ENCODE measurements at regions not wholly inside any gene's neighbourhood (a gene's known extent, or its start where the extent isn't known, plus 50 kb on each side); places are given as distances from the start of the nearest gene placed in this dataset.

GRCh38 chr16:5633845-5634440 is 536.3 kb upstream of the EEF2KMT start:
- TF ChIP-seq FOXP2 (optimal IDR thresholded peaks at IDR 0.05; ENCODE audit: borderline replicate concordance, extremely low read depth, extremely low read length, insufficient read depth) (no peak), REST (IDR thresholded peaks at IDR 0.05; ENCODE audit: insufficient read depth in 1 of 2, low read depth in 2 of 2, low read length in 2 of 2) (no peak), POLR2AphosphoS5 (IDR thresholded peaks at IDR 0.05; ENCODE audit: low read depth, low read length) (no peak), SIN3A (IDR thresholded peaks at IDR 0.05; ENCODE audit: borderline replicate concordance, insufficient read depth, low read length) (no peak)
